OCI-LY3 (cell line): ENCODE measurements at regions not wholly inside any gene's neighbourhood (a gene's known extent, or its start where the extent isn't known, plus 50 kb on each side); places are given as distances from the start of the nearest gene placed in this dataset.

Source experiments
- H2AFZ ChIP-seq: fragments of 200-600, 300-600 bp; shearing (Covaris generic); 2 replicates; pipeline ENCODE4 v1.6.0; 2014; ENCODE audit warnings: antibody characterized with exemption, low read depth, low read length
- H3K27ac ChIP-seq: fragments of 200-600, 300-600 bp; sonication (generic); 2 replicates; pipeline ENCODE4 v1.5.1; 2014; ENCODE audit warnings: mild to moderate bottlenecking, low read length, moderate library complexity, mixed read lengths
- H3K27me3 ChIP-seq: fragments of 200-600, 300-600 bp; sonication (generic); 2 replicates; pipeline ENCODE4 v1.6.1; 2014; ENCODE audit warnings: low read depth, low read length, mixed read lengths
- H3K36me3 ChIP-seq: fragments of 200-600, 300-600 bp; sonication (generic); replicated peaks from 2 replicates; pipeline ENCODE3; 2014; ENCODE audit warnings: low read depth, low read length, mixed read lengths
- H3K4me1 ChIP-seq: fragments of 300-600, 200-600 bp; sonication (generic); 2 replicates; pipeline ENCODE4 v1.6.1; 2014; ENCODE audit warnings: low read length, mixed read lengths
- H3K4me2 ChIP-seq: fragments of 200-600, 300-600 bp; sonication (generic); 2 replicates; pipeline ENCODE4 v1.6.1; 2014; ENCODE audit warnings: low read length, mixed read lengths
- H3K4me3 ChIP-seq: fragments of 300-600, 200-600 bp; sonication (generic); 2 replicates; pipeline ENCODE4 v1.5.1; 2014; ENCODE audit warnings: antibody characterized with exemption, mild to moderate bottlenecking, low read length, moderate library complexity
- H3K79me2 ChIP-seq: fragments of 300-600, 200-600 bp; shearing (Covaris generic); 2 replicates; pipeline ENCODE4 v1.6.1; 2014; ENCODE audit warnings: mild to moderate bottlenecking, low read length, mixed read lengths
- H3K9ac ChIP-seq: fragments of 300-600, 200-600 bp; shearing (Covaris generic); 2 replicates; pipeline ENCODE4 v1.6.0; 2014; ENCODE audit warnings: mild to moderate bottlenecking, low read length, moderate library complexity
- H3K9me3 ChIP-seq: fragments of 200-600, 300-600 bp; shearing (Covaris generic); 2 replicates; pipeline ENCODE4 v1.6.1; 2014; ENCODE audit warnings: low read length, mixed read lengths; ENCODE audit not compliant: insufficient read depth
- H4K20me1 ChIP-seq: fragments of 200-600, 300-600 bp; sonication (generic); 2 replicates; pipeline ENCODE4 v1.6.1; 2016; ENCODE audit warnings: low read length, mixed read lengths; ENCODE audit not compliant: insufficient read depth
- EZH2phosphoT487 ChIP-seq: fragments of 200-600 bp; shearing (Covaris generic); IDR thresholded peaks from 2 replicates; pipeline ENCODE4 v1.6.1; 2018; ENCODE audit warnings: antibody characterized with exemption, mixed run types, low read depth
- TF ChIP-seq, protein P1 (sequence below): fragments of 200-600, 300-600 bp; sonication (generic); IDR thresholded peaks from 2 replicates; pipeline ENCODE4 v1.5.1; 2014; ENCODE audit warnings: antibody characterized with exemption, low read length, low read depth

GRCh38 chr10:117680601-117681000 is 138.1 kb downstream of the EMX2 start:
- Histone ChIP-seq H3K9me3 (no peaks in the 10 kb centered on the region), H3K27me3 (no peaks in the 10 kb centered on the region), H3K9ac (no peak overlapping the region), H4K20me1 (no peaks in the 10 kb centered on the region), H3K4me3 (no peak overlapping the region), H3K4me2 (no peak overlapping the region), H3K4me1 (no peaks in the 10 kb centered on the region), H3K36me3 (no peaks in the 10 kb centered on the region), H3K79me2 (no peaks in the 10 kb centered on the region), H3K27ac (no peak overlapping the region), H2AFZ (no peak overlapping the region)
- TF ChIP-seq, protein P1, sequence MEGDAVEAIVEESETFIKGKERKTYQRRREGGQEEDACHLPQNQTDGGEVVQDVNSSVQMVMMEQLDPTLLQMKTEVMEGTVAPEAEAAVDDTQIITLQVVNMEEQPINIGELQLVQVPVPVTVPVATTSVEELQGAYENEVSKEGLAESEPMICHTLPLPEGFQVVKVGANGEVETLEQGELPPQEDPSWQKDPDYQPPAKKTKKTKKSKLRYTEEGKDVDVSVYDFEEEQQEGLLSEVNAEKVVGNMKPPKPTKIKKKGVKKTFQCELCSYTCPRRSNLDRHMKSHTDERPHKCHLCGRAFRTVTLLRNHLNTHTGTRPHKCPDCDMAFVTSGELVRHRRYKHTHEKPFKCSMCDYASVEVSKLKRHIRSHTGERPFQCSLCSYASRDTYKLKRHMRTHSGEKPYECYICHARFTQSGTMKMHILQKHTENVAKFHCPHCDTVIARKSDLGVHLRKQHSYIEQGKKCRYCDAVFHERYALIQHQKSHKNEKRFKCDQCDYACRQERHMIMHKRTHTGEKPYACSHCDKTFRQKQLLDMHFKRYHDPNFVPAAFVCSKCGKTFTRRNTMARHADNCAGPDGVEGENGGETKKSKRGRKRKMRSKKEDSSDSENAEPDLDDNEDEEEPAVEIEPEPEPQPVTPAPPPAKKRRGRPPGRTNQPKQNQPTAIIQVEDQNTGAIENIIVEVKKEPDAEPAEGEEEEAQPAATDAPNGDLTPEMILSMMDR, result no peak
- no peak for TF ChIP-seq EZH2phosphoT487

GRCh38 chr10:117681104-117681503 is 138.6 kb downstream of the EMX2 start:
- Histone ChIP-seq H3K9ac (no peak overlapping the region), H3K4me2 (no peak overlapping the region), H3K36me3 (no peaks in the 10 kb centered on the region)

GRCh38 chr10:117684046-117684610 is 141.6 kb downstream of the EMX2 start:
- Histone ChIP-seq H3K9me3 (no peaks in the 10 kb centered on the region), H4K20me1 (no peaks in the 10 kb centered on the region), H3K4me3 (no peak overlapping the region), H3K9ac (no peak overlapping the region), H3K79me2 (no peaks in the 10 kb centered on the region), H3K27me3 (no peaks in the 10 kb centered on the region), H3K4me2 (no peak overlapping the region), H3K36me3 (no peaks in the 10 kb centered on the region), H3K27ac (no peak overlapping the region), H3K4me1 (no peaks in the 10 kb centered on the region), H2AFZ (no peak overlapping the region)
- TF ChIP-seq, protein P1, result no peak
- no peak for TF ChIP-seq EZH2phosphoT487

More at GRCh38 chr10:117681104-117681503, 138.6 kb downstream of the EMX2 start:
- Histone ChIP-seq H3K4me3 (no peak overlapping the region), H3K27ac (no peak overlapping the region), H3K27me3 (no peaks in the 10 kb centered on the region), H4K20me1 (no peaks in the 10 kb centered on the region), H3K9me3 (no peaks in the 10 kb centered on the region), H3K4me1 (no peaks in the 10 kb centered on the region), H2AFZ (no peak overlapping the region), H3K79me2 (no peaks in the 10 kb centered on the region)
- TF ChIP-seq, protein P1, result no peak
- no peak for TF ChIP-seq EZH2phosphoT487

GRCh38 chr10:117684672-117685211 is 142.2 kb downstream of the EMX2 start:
- Histone ChIP-seq H3K27ac (no peak overlapping the region), H3K4me3 (no peak overlapping the region), H3K4me1 (no peaks in the 10 kb centered on the region), H4K20me1 (no peaks in the 10 kb centered on the region), H3K4me2 (no peak overlapping the region), H3K27me3 (no peaks in the 10 kb centered on the region), H3K79me2 (no peaks in the 10 kb centered on the region), H3K9ac (no peak overlapping the region), H2AFZ (no peak overlapping the region), H3K9me3 (no peaks in the 10 kb centered on the region), H3K36me3 (no peaks in the 10 kb centered on the region)
- TF ChIP-seq, protein P1, result peak; percentile 34; the same call in 1 of the 2 replicates
- TF ChIP-seq EZH2phosphoT487, result no peak
